ENCODE measurements at regions not wholly inside any gene's neighbourhood (a gene's known extent, or its start where the extent isn't known, plus 50 kb on each side); places are given as distances from the start of the nearest gene placed in this dataset.

- no peaks in the 10 kb centered on the region for H3K27me3 ChIP-seq (ENCODE audit: control insufficient read depth, insufficient read depth, low read length)
- CTCF ChIA-PET, result no interaction called here
- TF ChIP-seq REST (IDR thresholded peaks at IDR 0.05; ENCODE audit: insufficient read depth in 1 of 2, low read depth in 2 of 2, low read length in 1 of 2) (no peak), CTCF (IDR thresholded peaks at IDR 0.05) (no peak), SIN3A (IDR thresholded peaks at IDR 0.05; ENCODE audit: borderline replicate concordance, insufficient read depth, low read depth, low read length) (no peak), POLR2AphosphoS5 (IDR thresholded peaks at IDR 0.05; ENCODE audit: low read depth, low read length) (no peak), TCF7L2 (IDR thresholded peaks at IDR 0.05; ENCODE audit: low read depth, low read length) (no peak)
- DNase-seq (ENCODE audit: low read depth, low spot score) (no peak), ATAC-seq (no peak)
- no peaks in the 10 kb centered on the region for H3K9me3 ChIP-seq (ENCODE audit: control insufficient read depth, insufficient read depth, low read depth, low read length)
- POLR2A ChIA-PET, result no interaction called here
- intact Hi-C loops (cut with micrococcal nuclease; ENCODE audit: unreplicated experiment), result no loop called here
- no peak overlapping the region for H3K4me3 ChIP-seq (ENCODE audit: low read depth in 2 of 2, low read length in 2 of 2)
- H3K27ac ChIP-seq (ENCODE audit: low read length), result no peak overlapping the region
- no TSS peak for BruUV-seq (replicated peaks)
- in situ Hi-C loops (cut with HindIII; ENCODE audit: low pct_unique_long_range_greater_than_20kb, low sequenced_read_pairs), result no loop called here
- H3K36me3 ChIP-seq (ENCODE audit: control insufficient read depth, insufficient read depth, low read length), result no peaks in the 10 kb centered on the region
- no peaks in the 10 kb centered on the region for H3K4me1 ChIP-seq (ENCODE audit: control insufficient read depth, insufficient read depth, low read length)
These were observed 1190.3 kb upstream of the RAG2 start for GRCh38 chr11:37788141-37788877.

DNA sequence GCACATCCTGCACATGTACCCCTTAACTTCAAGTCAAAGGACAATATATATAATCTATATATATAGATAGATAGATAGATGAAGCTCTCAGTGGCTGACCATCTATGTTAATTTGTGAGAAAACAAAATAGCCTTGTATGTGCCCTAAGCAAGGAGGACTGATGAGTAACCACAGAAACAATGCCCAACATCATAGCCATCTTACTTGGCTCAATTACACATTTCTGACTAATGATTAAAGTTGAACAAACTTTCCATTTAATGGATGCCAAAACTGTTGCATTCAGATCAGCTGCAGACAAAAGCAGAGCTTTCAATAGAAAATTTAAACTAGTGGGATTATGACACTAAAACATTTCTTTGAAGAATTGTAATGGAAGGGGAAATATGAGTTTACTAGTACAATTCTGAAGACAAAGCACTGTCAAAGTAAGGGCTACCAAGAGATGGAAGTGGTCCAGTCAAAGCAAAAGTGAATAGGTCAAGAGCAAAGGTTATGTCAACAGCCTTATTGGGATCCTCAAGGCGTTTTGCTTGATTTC is 1188.2 kb upstream of the RAG2 start:
- ChIA-PET POLR2A (no interaction called here), CTCF (no interaction called here)
- Histone ChIP-seq H3K27me3 (ENCODE audit: control insufficient read depth, insufficient read depth, low read length) (no peaks in the 10 kb centered on the region), H3K36me3 (ENCODE audit: control insufficient read depth, insufficient read depth, low read length) (no peaks in the 10 kb centered on the region), H3K4me1 (ENCODE audit: control insufficient read depth, insufficient read depth, low read length) (no peaks in the 10 kb centered on the region), H3K4me3 (ENCODE audit: low read depth in 2 of 2, low read length in 2 of 2) (no peak overlapping the region), H3K9me3 (ENCODE audit: control insufficient read depth, insufficient read depth, low read depth, low read length) (no peaks in the 10 kb centered on the region), H3K27ac (ENCODE audit: low read length) (no peak overlapping the region)
- DNase-seq (ENCODE audit: low read depth, low spot score) (no peak), ATAC-seq (no peak)
- in situ Hi-C loops (cut with HindIII; ENCODE audit: low pct_unique_long_range_greater_than_20kb, low sequenced_read_pairs) (no loop called here), intact Hi-C loops (cut with micrococcal nuclease; ENCODE audit: unreplicated experiment) (no loop called here)
- TF ChIP-seq SIN3A (IDR thresholded peaks at IDR 0.05; ENCODE audit: borderline replicate concordance, insufficient read depth, low read depth, low read length) (no peak), CTCF (IDR thresholded peaks at IDR 0.05) (no peak), REST (IDR thresholded peaks at IDR 0.05; ENCODE audit: insufficient read depth in 1 of 2, low read depth in 2 of 2, low read length in 1 of 2) (no peak), TCF7L2 (IDR thresholded peaks at IDR 0.05; ENCODE audit: low read depth, low read length) (no peak)
- BruUV-seq (replicated peaks), result no TSS peak

All from Panc1 (cell line).